GM13976 (cell line): ENCODE measurements at regions not wholly inside any gene's neighbourhood (a gene's known extent, or its start where the extent isn't known, plus 50 kb on each side); places are given as distances from the start of the nearest gene placed in this dataset.

ENCODE experiments used
- DNase-seq: peaks from one replicate; pipeline ENCODE4 v3.0.0; 2012; ENCODE audit warnings: low spot score
- in situ Hi-C: fragments of 300-500 bp; cut with MboI; formaldehyde crosslinking; loops from one replicate; pipeline ENCODE4 v1.12.0; 2022; ENCODE audit warnings: low sequenced_read_pairs, mixed read lengths, inconsistent platforms; ENCODE audit not compliant: unreplicated experiment
- TF ChIP-seq, protein P1 (sequence below): IDR thresholded peaks from 2 replicates; pipeline ENCODE4 v1.5.1; 2012; ENCODE audit warnings: borderline replicate concordance, mild to moderate bottlenecking; ENCODE audit not compliant: insufficient read depth; ENCODE audit errors: extremely low read depth, missing control alignments, control extremely low read depth

GRCh38 chr10:43890124-43890523 is 241.4 kb upstream of the ZNF32 start:
- TF ChIP-seq, protein P1, sequence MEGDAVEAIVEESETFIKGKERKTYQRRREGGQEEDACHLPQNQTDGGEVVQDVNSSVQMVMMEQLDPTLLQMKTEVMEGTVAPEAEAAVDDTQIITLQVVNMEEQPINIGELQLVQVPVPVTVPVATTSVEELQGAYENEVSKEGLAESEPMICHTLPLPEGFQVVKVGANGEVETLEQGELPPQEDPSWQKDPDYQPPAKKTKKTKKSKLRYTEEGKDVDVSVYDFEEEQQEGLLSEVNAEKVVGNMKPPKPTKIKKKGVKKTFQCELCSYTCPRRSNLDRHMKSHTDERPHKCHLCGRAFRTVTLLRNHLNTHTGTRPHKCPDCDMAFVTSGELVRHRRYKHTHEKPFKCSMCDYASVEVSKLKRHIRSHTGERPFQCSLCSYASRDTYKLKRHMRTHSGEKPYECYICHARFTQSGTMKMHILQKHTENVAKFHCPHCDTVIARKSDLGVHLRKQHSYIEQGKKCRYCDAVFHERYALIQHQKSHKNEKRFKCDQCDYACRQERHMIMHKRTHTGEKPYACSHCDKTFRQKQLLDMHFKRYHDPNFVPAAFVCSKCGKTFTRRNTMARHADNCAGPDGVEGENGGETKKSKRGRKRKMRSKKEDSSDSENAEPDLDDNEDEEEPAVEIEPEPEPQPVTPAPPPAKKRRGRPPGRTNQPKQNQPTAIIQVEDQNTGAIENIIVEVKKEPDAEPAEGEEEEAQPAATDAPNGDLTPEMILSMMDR: no peak
- in situ Hi-C loops: no loop called here

DNA sequence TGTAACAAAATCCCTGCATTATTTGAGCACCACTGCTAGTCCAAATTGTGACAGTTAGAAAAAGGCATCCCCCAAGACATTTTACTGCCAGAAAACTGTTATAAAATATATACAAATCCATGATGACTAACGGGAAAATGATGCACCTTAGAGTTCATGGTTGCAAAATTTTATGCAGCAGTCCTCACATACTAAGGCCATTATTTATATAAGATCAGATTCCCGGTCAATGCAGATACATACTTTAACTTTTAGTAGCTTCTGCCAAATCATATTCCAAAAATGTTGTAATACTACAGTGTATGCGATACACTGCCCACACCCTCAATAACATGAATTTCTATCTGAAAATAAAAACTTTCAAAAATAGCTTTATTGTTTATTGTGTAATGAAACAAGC is 239.9 kb upstream of the ZNF32 start:
- TF ChIP-seq, protein P1: no peak
- in situ Hi-C loops: no loop called here
- no peak for DNase-seq

More at GRCh38 chr10:43890124-43890523, 241.4 kb upstream of the ZNF32 start:
- DNase-seq: no peak

DNA sequence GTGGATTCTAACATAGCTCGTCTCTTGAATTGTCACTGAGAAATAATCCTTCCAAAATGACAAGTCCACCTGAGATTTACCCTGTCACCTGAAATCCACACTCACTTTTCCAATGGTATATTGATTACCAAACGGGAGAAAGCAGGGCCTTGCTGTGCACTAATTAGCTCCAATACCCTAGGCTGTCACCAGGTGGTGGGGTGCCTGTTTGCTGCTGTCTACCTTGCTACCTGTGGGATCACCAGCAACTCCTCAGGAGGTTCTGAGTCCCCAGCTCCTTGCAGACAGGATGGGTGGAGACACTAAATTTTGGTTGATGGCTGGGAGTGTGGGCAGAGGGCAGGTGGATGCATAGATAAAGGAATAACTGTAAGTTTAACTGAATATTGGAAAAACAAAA is 237.2 kb upstream of the ZNF32 start:
- DNase-seq: no peak
- TF ChIP-seq, protein P1: no peak
- in situ Hi-C loops: no loop called here

- no peak for DNase-seq
- in situ Hi-C loops: no loop called here
- TF ChIP-seq, protein P1: no peak
These were observed 236.6 kb upstream of the ZNF32 start for GRCh38 chr10:43885252-43885651.

- TF ChIP-seq, protein P1: no peak
- in situ Hi-C loops: no loop called here
- no peak for DNase-seq
These were observed 235.9 kb upstream of the ZNF32 start for GRCh38 chr10:43884501-43885105.

GRCh38 chr10:43882711-43883110 is 234.0 kb upstream of the ZNF32 start:
- in situ Hi-C loops: no loop called here
- no peak for DNase-seq
- TF ChIP-seq, protein P1: no peak
